Kidney epithelial cell (primary cell): ENCODE measurements at regions not wholly inside any gene's neighbourhood (a gene's known extent, or its start where the extent isn't known, plus 50 kb on each side); places are given as distances from the start of the nearest gene placed in this dataset.

Experiments used
- DNase-seq: peaks from one replicate; pipeline ENCODE4 v3.0.0-alpha.2; 2010; ENCODE audit warnings: low read depth
- H3K27me3 ChIP-seq: 2 replicates; pipeline ENCODE4 v1.6.0; 2011; ENCODE audit warnings: low read length; ENCODE audit not compliant: control insufficient read depth, insufficient read depth
- H3K36me3 ChIP-seq: 2 replicates; pipeline ENCODE4 v1.5.1; 2011; ENCODE audit warnings: low read length; ENCODE audit not compliant: control insufficient read depth, insufficient read depth
- H3K4me3 ChIP-seq: 2 replicates; pipeline ENCODE4 v1.5.1; 2011; ENCODE audit warnings: low read depth, mild to moderate bottlenecking, control low read depth, low read length
- CTCF ChIP-seq: IDR thresholded peaks from 2 replicates; pipeline ENCODE4 v1.5.1; 2011; ENCODE audit warnings: mild to moderate bottlenecking, moderate library complexity, low read length, control low read depth, inconsistent platforms; ENCODE audit not compliant: insufficient read depth, poor library complexity, severe bottlenecking

GRCh38 chr18:75553021-75553420 lies 125.5 kb upstream of the SMIM21 start:
- H3K4me3 ChIP-seq = no peak overlapping the region
- H3K36me3 ChIP-seq = no peaks in the 10 kb centered on the region
- no peak for DNase-seq
- TF ChIP-seq CTCF = no peak
- no peaks in the 10 kb centered on the region for H3K27me3 ChIP-seq

GRCh38 chr18:75551071-75551470 lies 123.6 kb upstream of the SMIM21 start:
- Histone ChIP-seq H3K36me3 (no peaks in the 10 kb centered on the region), H3K4me3 (no peak overlapping the region), H3K27me3 (no peaks in the 10 kb centered on the region)
- TF ChIP-seq CTCF = no peak
- DNase-seq = no peak

GRCh38 chr18:75548353-75548905 lies 120.9 kb upstream of the SMIM21 start:
- no peaks in the 10 kb centered on the region for H3K27me3 ChIP-seq
- no peak for DNase-seq
- H3K36me3 ChIP-seq = no peaks in the 10 kb centered on the region
- no peak for TF ChIP-seq CTCF
- no peak overlapping the region for H3K4me3 ChIP-seq

GRCh38 chr18:75546964-75547363 lies 119.5 kb upstream of the SMIM21 start:
- TF ChIP-seq CTCF = no peak
- Histone ChIP-seq H3K4me3 (no peak overlapping the region), H3K27me3 (no peaks in the 10 kb centered on the region), H3K36me3 (no peaks in the 10 kb centered on the region)
- DNase-seq = no peak

- no peak for TF ChIP-seq CTCF
- H3K36me3 ChIP-seq = no peaks in the 10 kb centered on the region
- no peak for DNase-seq
- H3K4me3 ChIP-seq = no peak overlapping the region
- no peaks in the 10 kb centered on the region for H3K27me3 ChIP-seq
Measured at GRCh38 chr18:75545189-75545588, 117.7 kb upstream of the SMIM21 start.

- H3K36me3 ChIP-seq = no peaks in the 10 kb centered on the region
- TF ChIP-seq CTCF = no peak
- no peak overlapping the region for H3K4me3 ChIP-seq
- H3K27me3 ChIP-seq = no peaks in the 10 kb centered on the region
- no peak for DNase-seq
Measured at GRCh38 chr18:75544496-75544895, 117.0 kb upstream of the SMIM21 start.
